Upper lobe of left lung (tissue), 6 donors: ENCODE measurements at regions not wholly inside any gene's neighbourhood (a gene's known extent, or its start where the extent isn't known, plus 50 kb on each side); places are given as distances from the start of the nearest gene placed in this dataset.
A peak's percentile ranks its signal among the peaks of the same experiment; 100 is the strongest.

ENCODE experiments used
- ATAC-seq, 2 donors: fragments of 200-7000 bp; cut with Tn5 transposase; one replicate each; pipeline ENCODE4 v1.9.1; 2022; ENCODE audit warnings: mild to moderate bottlenecking in 2 of 2, moderate library complexity in 2 of 2; ENCODE audit not compliant: low FRiP score in 2 of 2
- DNase-seq, 2 donors: peaks; one replicate each; pipeline ENCODE4 v3.0.0-alpha.2; 2019 to 2020
- H3K27ac ChIP-seq, 4 donors: fragments of 200-600 bp; sonication (generic); one replicate each; pipeline ENCODE4 v1.5.1; 2016 to 2019
- H3K27me3 ChIP-seq, 4 donors: fragments of 200-600 bp; sonication (generic); one replicate each; pipeline ENCODE4 v1.5.1; 2017 to 2019
- H3K36me3 ChIP-seq, 4 donors: fragments of 200-600 bp; sonication (generic); one replicate each; pipeline ENCODE4 v1.5.1; 2016 to 2019
- H3K4me1 ChIP-seq, 4 donors: fragments of 200-600 bp; sonication (generic); one replicate each; pipeline ENCODE4 v1.5.1; 2018 to 2019
- H3K4me3 ChIP-seq, 4 donors: fragments of 200-600 bp; sonication (generic); one replicate each; pipeline ENCODE4 v1.5.1; 2017 to 2019; ENCODE audit warnings: mild to moderate bottlenecking in 2 of 4, moderate library complexity in 1 of 4
- H3K9me3 ChIP-seq, 4 donors: fragments of 200-600 bp; sonication (generic); one replicate each; pipeline ENCODE4 v1.5.1; 2018 to 2019
- CTCF ChIP-seq, 6 experiments: fragments of 450-650 bp in 4 of 6; fragments of 200-600 bp in 2 of 6; sonication (generic) in 2 of 6; IDR thresholded peaks; one replicate each; pipeline ENCODE4 v1.5.1; 2016 to 2019; ENCODE audit warnings: antibody characterized with exemption in 6 of 6
- EP300 ChIP-seq, 4 donors: sonication (generic); formaldehyde crosslinking; IDR thresholded peaks; one replicate each; pipeline ENCODE4 v1.5.1; 2017; ENCODE audit warnings: antibody characterized with exemption in 4 of 4, control low read depth in 2 of 4
- POLR2A ChIP-seq, 4 donors: fragments of 450-650 bp; IDR thresholded peaks; one replicate each; pipeline ENCODE4 v1.5.1; 2016 to 2017; ENCODE audit warnings: antibody characterized with exemption in 4 of 4, mild to moderate bottlenecking in 2 of 4
- POLR2AphosphoS5 ChIP-seq, 2 donors: sonication (generic); formaldehyde crosslinking; IDR thresholded peaks; one replicate each; pipeline ENCODE4 v1.5.1; 2017; ENCODE audit warnings: antibody characterized with exemption in 2 of 2
- WGBS, 2 donors: methylation state at CpG; one replicate each; pipeline ENCODE4 v1.1.5; 2017 to 2018; 5-methylcytosine and 5-hydroxymethylcytosine counted together
- donor health status: DM: no; HTN: no; CAD: no; lungs with moderate emphysema.
- donor health status: DM: no; HTN: yes; CAD: no; lungs with severe emphysema.

- no peaks in the 10 kb centered on the region for H3K9me3 ChIP-seq
- DNase-seq (no peak), ATAC-seq (peak in 1 of 2 donors; percentile 5)
- H3K27me3 ChIP-seq, result no peaks in the 10 kb centered on the region
- TF ChIP-seq CTCF (IDR thresholded peaks at IDR 0.05), result no peak
- TF ChIP-seq EP300 (IDR thresholded peaks at IDR 0.05), result no peak
- no peak for TF ChIP-seq POLR2A (IDR thresholded peaks at IDR 0.05)
- no peak for TF ChIP-seq POLR2AphosphoS5 (IDR thresholded peaks at IDR 0.05)
- no peak overlapping the region for H3K4me3 ChIP-seq
- peaks cover 0 to 16% (median 3%) of the 10 kb centered on the region in 4 donors for H3K4me1 ChIP-seq
- 59 to 82% methylated on average over 10 to 20 of the region's 20 CpGs for WGBS, 2 donors
- no peak overlapping the region for H3K27ac ChIP-seq
- H3K36me3 ChIP-seq, result no peaks in the 10 kb centered on the region
Observed at GRCh38 chr22:49372530-49373288, 455.0 kb downstream of the BRD1 start.

- peaks cover 0 to 16% (median 3%) of the 10 kb centered on the region in 4 donors for H3K4me1 ChIP-seq
- DNase-seq, result no peak
- H3K9me3 ChIP-seq, result no peaks in the 10 kb centered on the region
- TF ChIP-seq POLR2AphosphoS5 (IDR thresholded peaks at IDR 0.05) (no peak), POLR2A (IDR thresholded peaks at IDR 0.05) (no peak), EP300 (IDR thresholded peaks at IDR 0.05) (no peak), CTCF (IDR thresholded peaks at IDR 0.05) (no peak)
- no peaks in the 10 kb centered on the region for H3K36me3 ChIP-seq
- no peak overlapping the region for H3K27ac ChIP-seq
- no peak overlapping the region for H3K4me3 ChIP-seq
- H3K27me3 ChIP-seq, result no peaks in the 10 kb centered on the region
- WGBS, 2 donors, result 64 to 80% methylated on average over 14 to 17 of the region's 17 CpGs
- no peak for ATAC-seq
Observed at GRCh38 chr22:49372111-49372529, 455.6 kb downstream of the BRD1 start.

GRCh38 chr22:49371325-49372110, 456.2 kb downstream of the BRD1 start:
- H3K27me3 ChIP-seq, result no peaks in the 10 kb centered on the region
- H3K27ac ChIP-seq, result no peak overlapping the region
- WGBS, 2 donors, result 74 to 85% methylated on average over 16 to 25 of the region's 27 CpGs

GRCh38 chr22:49370627-49371301, 456.9 kb downstream of the BRD1 start:
- no peaks in the 10 kb centered on the region for H3K27me3 ChIP-seq

More at GRCh38 chr22:49371325-49372110, 456.2 kb downstream of the BRD1 start:
- TF ChIP-seq POLR2AphosphoS5 (IDR thresholded peaks at IDR 0.05), result no peak
- TF ChIP-seq POLR2A (IDR thresholded peaks at IDR 0.05), result no peak
- no peak for TF ChIP-seq CTCF (IDR thresholded peaks at IDR 0.05)
- no peak for TF ChIP-seq EP300 (IDR thresholded peaks at IDR 0.05)
- no peaks in the 10 kb centered on the region for H3K36me3 ChIP-seq
- no peak for ATAC-seq
- DNase-seq, result no peak
- H3K4me3 ChIP-seq, result no peak overlapping the region
- H3K4me1 ChIP-seq, result peaks cover 0 to 16% (median 3%) of the 10 kb centered on the region in 4 donors
- H3K9me3 ChIP-seq, result no peaks in the 10 kb centered on the region

More at GRCh38 chr22:49370627-49371301, 456.9 kb downstream of the BRD1 start:
- Histone ChIP-seq H3K36me3 (no peaks in the 10 kb centered on the region), H3K4me1 (peaks cover 0 to 16% (median 3%) of the 10 kb centered on the region in 4 donors), H3K4me3 (no peak overlapping the region), H3K9me3 (no peaks in the 10 kb centered on the region), H3K27ac (no peak overlapping the region)
- WGBS, 2 donors, result 62 to 68% methylated on average over 29 of the region's 29 CpGs
- DNase-seq (no peak), ATAC-seq (no peak)
- TF ChIP-seq POLR2A (IDR thresholded peaks at IDR 0.05) (no peak), CTCF (IDR thresholded peaks at IDR 0.05) (no peak), POLR2AphosphoS5 (IDR thresholded peaks at IDR 0.05) (no peak), EP300 (IDR thresholded peaks at IDR 0.05) (no peak)
